ENCODE measurements at regions not wholly inside any gene's neighbourhood (a gene's known extent, or its start where the extent isn't known, plus 50 kb on each side); places are given as distances from the start of the nearest gene placed in this dataset.
A peak's percentile ranks its signal among the peaks of the same experiment; 100 is the strongest.

- TF ChIP-seq CTCF (IDR thresholded peaks at IDR 0.05) (0 out of 2 replicates have a peak, but pooled peaks have one; percentile 5), ZFX (IDR thresholded peaks at IDR 0.05; ENCODE audit: borderline replicate concordance) (no peak)
Measured at GRCh38 chr5:50969151-50970031, 303.0 kb downstream of the PARP8 start.
